ENCODE measurements at regions not wholly inside any gene's neighbourhood (a gene's known extent, or its start where the extent isn't known, plus 50 kb on each side); places are given as distances from the start of the nearest gene placed in this dataset.

DNA sequence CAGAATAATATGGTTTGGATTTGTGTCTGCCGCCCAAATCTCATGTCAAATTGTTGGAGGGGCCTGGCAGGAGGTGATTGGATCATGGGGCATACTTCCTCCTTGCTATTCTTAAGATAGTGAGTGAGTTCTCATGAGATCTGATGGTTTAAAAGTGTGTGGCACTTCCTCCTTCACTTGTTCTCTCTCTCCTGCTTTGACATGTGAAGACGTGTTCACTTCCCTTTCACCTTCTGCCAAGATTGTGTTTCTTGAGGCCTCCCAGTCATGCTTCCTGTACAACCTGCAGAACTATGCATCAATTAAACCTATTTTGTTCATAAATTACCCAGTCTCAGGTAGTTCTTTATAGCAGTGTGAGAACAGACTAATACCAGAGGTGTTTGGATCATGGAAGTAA, 325.7 kb upstream of the GIMD1 start:
- H3K4me1 Mint-ChIP-seq = no peaks in the 10 kb centered on the region
- H3K79me2 ChIP-seq (ENCODE audit: control insufficient read depth, insufficient read depth, low read length) = no peaks in the 10 kb centered on the region
- no peak for DNase-seq
- TF ChIP-seq EZH2 (IDR thresholded peaks at IDR 0.05; ENCODE audit: borderline replicate concordance, insufficient read depth, low read depth, low read length, poor library complexity, severe bottlenecking) = no peak
- TF ChIP-seq, protein P1, sequence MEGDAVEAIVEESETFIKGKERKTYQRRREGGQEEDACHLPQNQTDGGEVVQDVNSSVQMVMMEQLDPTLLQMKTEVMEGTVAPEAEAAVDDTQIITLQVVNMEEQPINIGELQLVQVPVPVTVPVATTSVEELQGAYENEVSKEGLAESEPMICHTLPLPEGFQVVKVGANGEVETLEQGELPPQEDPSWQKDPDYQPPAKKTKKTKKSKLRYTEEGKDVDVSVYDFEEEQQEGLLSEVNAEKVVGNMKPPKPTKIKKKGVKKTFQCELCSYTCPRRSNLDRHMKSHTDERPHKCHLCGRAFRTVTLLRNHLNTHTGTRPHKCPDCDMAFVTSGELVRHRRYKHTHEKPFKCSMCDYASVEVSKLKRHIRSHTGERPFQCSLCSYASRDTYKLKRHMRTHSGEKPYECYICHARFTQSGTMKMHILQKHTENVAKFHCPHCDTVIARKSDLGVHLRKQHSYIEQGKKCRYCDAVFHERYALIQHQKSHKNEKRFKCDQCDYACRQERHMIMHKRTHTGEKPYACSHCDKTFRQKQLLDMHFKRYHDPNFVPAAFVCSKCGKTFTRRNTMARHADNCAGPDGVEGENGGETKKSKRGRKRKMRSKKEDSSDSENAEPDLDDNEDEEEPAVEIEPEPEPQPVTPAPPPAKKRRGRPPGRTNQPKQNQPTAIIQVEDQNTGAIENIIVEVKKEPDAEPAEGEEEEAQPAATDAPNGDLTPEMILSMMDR (IDR thresholded peaks at IDR 0.05) = no peak
- no peak overlapping the region for H2AFZ ChIP-seq (ENCODE audit: insufficient read depth, low read depth, low read length, poor library complexity, severe bottlenecking)
- no peak overlapping the region for H3K27ac ChIP-seq (ENCODE audit: low read length in 2 of 2)
- no peaks in the 10 kb centered on the region for H3K4me1 ChIP-seq (ENCODE audit: control insufficient read depth in 2 of 2, insufficient read depth in 2 of 2, low read length in 2 of 2)
- peaks cover 4% of the 10 kb centered on the region for H3K9me3 Mint-ChIP-seq (ENCODE audit: insufficient read depth)
- no peak overlapping the region for H3K4me2 ChIP-seq (replicated peaks; ENCODE audit: low read depth, low read length, poor library complexity, severe bottlenecking)
- 27% methylated on average over 2 of the region's 2 CpGs for WGBS (ENCODE audit: insufficient coverage)
- no peak overlapping the region for H3K27ac Mint-ChIP-seq
- H3K9me3 ChIP-seq (ENCODE audit: control extremely low read depth in 1 of 3, control insufficient read depth in 2 of 3, insufficient read depth in 1 of 3, low read length in 2 of 3) = peaks cover 0 to 4% (median 0%) of the 10 kb centered on the region in 3 donors
- no peak overlapping the region for H3K9ac ChIP-seq (ENCODE audit: low read length)
- intact Hi-C loops (cut with micrococcal nuclease) = no loop called here
- H3K4me3 Mint-ChIP-seq = no peak overlapping the region
- POLR2A ChIA-PET = no interaction called here
- H4K20me1 ChIP-seq (ENCODE audit: control insufficient read depth, insufficient read depth, low read length, poor library complexity, severe bottlenecking) = no peaks in the 10 kb centered on the region
- no peaks in the 10 kb centered on the region for H3K27me3 Mint-ChIP-seq
- CTCF ChIA-PET = no interaction called here
- H3K36me3 ChIP-seq (replicated peaks in 1 of 2; ENCODE audit: control extremely low read depth in 1 of 2, control insufficient read depth in 1 of 2, extremely low read depth in 1 of 2, insufficient read depth in 2 of 2, low read length in 1 of 2) = no peaks in the 10 kb centered on the region
- ATAC-seq (ENCODE audit: low read depth) = no peak
- no peaks in the 10 kb centered on the region for H3K27me3 ChIP-seq (replicated peaks in 1 of 4; ENCODE audit: control extremely low read depth in 1 of 4, control insufficient read depth in 3 of 4, insufficient read depth in 4 of 4, low read length in 3 of 4)
- no peak overlapping the region for H3K4me3 ChIP-seq (ENCODE audit: control extremely low read depth in 1 of 5, extremely low read depth in 1 of 5, insufficient read depth in 1 of 5, low read depth in 2 of 5, low read length in 4 of 5)

DNA sequence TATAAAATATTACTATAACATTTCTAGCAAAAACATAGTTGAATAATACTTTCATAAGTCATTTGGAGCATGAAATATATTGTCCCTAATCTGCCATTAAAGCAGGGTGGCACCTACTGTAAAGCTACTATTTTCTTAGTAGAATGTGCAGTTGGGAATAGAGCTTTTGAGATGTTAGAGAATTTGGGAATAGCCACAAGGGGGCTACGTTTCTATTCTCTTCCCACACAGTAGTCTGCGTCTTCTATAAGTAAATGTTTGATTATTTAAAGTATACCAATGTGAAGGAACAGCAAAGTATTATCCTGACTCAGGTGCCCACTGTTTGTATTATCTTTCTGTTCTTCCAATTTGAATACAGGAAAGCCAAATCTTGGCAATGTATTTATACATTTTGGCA, 323.2 kb upstream of the GIMD1 start:
- no peaks in the 10 kb centered on the region for H3K27me3 ChIP-seq (replicated peaks in 1 of 4; ENCODE audit: control extremely low read depth in 1 of 4, control insufficient read depth in 3 of 4, insufficient read depth in 4 of 4, low read length in 3 of 4)
- intact Hi-C loops (cut with micrococcal nuclease) = no loop called here

More for the DNA sequence above, 323.2 kb upstream of the GIMD1 start:
- Histone ChIP-seq H4K20me1 (ENCODE audit: control insufficient read depth, insufficient read depth, low read length, poor library complexity, severe bottlenecking) (no peaks in the 10 kb centered on the region), H3K4me2 (replicated peaks; ENCODE audit: low read depth, low read length, poor library complexity, severe bottlenecking) (no peak overlapping the region), H3K4me1 (ENCODE audit: control insufficient read depth in 2 of 2, insufficient read depth in 2 of 2, low read length in 2 of 2) (no peaks in the 10 kb centered on the region), H3K9me3 (ENCODE audit: control extremely low read depth in 1 of 3, control insufficient read depth in 2 of 3, insufficient read depth in 1 of 3, low read length in 2 of 3) (peaks cover 0 to 4% (median 0%) of the 10 kb centered on the region in 3 donors), H3K9ac (ENCODE audit: low read length) (no peak overlapping the region), H3K36me3 (replicated peaks in 1 of 2; ENCODE audit: control extremely low read depth in 1 of 2, control insufficient read depth in 1 of 2, extremely low read depth in 1 of 2, insufficient read depth in 2 of 2, low read length in 1 of 2) (no peaks in the 10 kb centered on the region), H2AFZ (ENCODE audit: insufficient read depth, low read depth, low read length, poor library complexity, severe bottlenecking) (no peak overlapping the region), H3K27ac (ENCODE audit: low read length in 2 of 2) (no peak overlapping the region), H3K79me2 (ENCODE audit: control insufficient read depth, insufficient read depth, low read length) (no peaks in the 10 kb centered on the region), H3K4me3 (ENCODE audit: control extremely low read depth in 1 of 5, extremely low read depth in 1 of 5, insufficient read depth in 1 of 5, low read depth in 2 of 5, low read length in 4 of 5) (no peak overlapping the region)
- no peak for TF ChIP-seq EZH2 (IDR thresholded peaks at IDR 0.05; ENCODE audit: borderline replicate concordance, insufficient read depth, low read depth, low read length, poor library complexity, severe bottlenecking)
- TF ChIP-seq, protein P1 (IDR thresholded peaks at IDR 0.05) = no peak
- DNase-seq (no peak), ATAC-seq (ENCODE audit: low read depth) (no peak)
- CTCF ChIA-PET = no interaction called here
- no peak overlapping the region for H3K4me3 Mint-ChIP-seq
- H3K4me1 Mint-ChIP-seq = no peaks in the 10 kb centered on the region
- H3K27ac Mint-ChIP-seq = no peak overlapping the region
- no peaks in the 10 kb centered on the region for H3K27me3 Mint-ChIP-seq
- peaks cover 4% of the 10 kb centered on the region for H3K9me3 Mint-ChIP-seq (ENCODE audit: insufficient read depth)
- POLR2A ChIA-PET = no interaction called here
- no CpG with 5 or more reads among the region's 2 CpGs for WGBS (ENCODE audit: insufficient coverage)

Data from B cell (primary cell).